WTC11 (cell line): ENCODE measurements at regions not wholly inside any gene's neighbourhood (a gene's known extent, or its start where the extent isn't known, plus 50 kb on each side); places are given as distances from the start of the nearest gene placed in this dataset.

Source experiments
- ATAC-seq: fragments of 200-7000 bp; cut with Tn5 transposase; 2 replicates; pipeline ENCODE4 v1.10.0; 2021; ENCODE audit warnings: mild to moderate bottlenecking, moderate library complexity
- CTCF ChIA-PET: fragments of 300-600 bp; sonication (Branson Sonifier 250); formaldehyde crosslinking; loops from one replicate; lab custom pipeline; 2021; ENCODE audit warnings: antibody characterized with exemption; lab: Charles Lee
- POLR2A ChIA-PET: fragments of 350-600 bp; sonication (Branson Sonifier 250); formaldehyde crosslinking; loops from one replicate; lab custom pipeline; 2021; ENCODE audit warnings: antibody characterized with exemption; lab: Charles Lee
- DNase-seq: peaks from one replicate; pipeline ENCODE4 v3.0.0; 2021; ENCODE audit warnings: low spot score
- H3K27ac Mint-ChIP-seq: 2 replicates; pipeline ENCODE4 v1.8.0; 2021; ENCODE audit warnings: mixed read lengths
- H3K27me3 Mint-ChIP-seq: 2 replicates; pipeline ENCODE4 v1.8.0; 2021; ENCODE audit warnings: low read depth, mild to moderate bottlenecking, moderate library complexity, mixed read lengths
- H3K36me3 Mint-ChIP-seq: 2 replicates; pipeline ENCODE4 v1.8.0; 2021; ENCODE audit warnings: mixed read lengths
- H3K4me1 Mint-ChIP-seq: 2 replicates; pipeline ENCODE4 v1.8.0; 2022; ENCODE audit warnings: mixed read lengths
- H3K4me3 Mint-ChIP-seq: 2 replicates; pipeline ENCODE4 v1.8.0; 2021; ENCODE audit warnings: mild to moderate bottlenecking, moderate library complexity, mixed read lengths
- H3K9me3 Mint-ChIP-seq: 2 replicates; pipeline ENCODE4 v1.8.0; 2021; ENCODE audit warnings: mixed read lengths
- ATF2 ChIP-seq: sonication (generic); formaldehyde crosslinking; IDR thresholded peaks from 2 replicates; pipeline ENCODE4 v1.8.1; 2022; ENCODE audit warnings: low read depth, missing genetic modification reagents, borderline replicate concordance
- ATF6 ChIP-seq: sonication (generic); formaldehyde crosslinking; IDR thresholded peaks from 2 replicates; pipeline ENCODE4 v1.8.1; 2023; ENCODE audit warnings: mild to moderate bottlenecking, missing genetic modification reagents
- NFATC4 ChIP-seq: fragments of 250-450 bp; sonication (Bioruptor Pico); IDR thresholded peaks from 2 replicates; pipeline ENCODE4 v1.9.0; 2021; ENCODE audit warnings: mild to moderate bottlenecking
- NFYB ChIP-seq: sonication (generic); formaldehyde crosslinking; conservative IDR thresholded peaks from 2 replicates; pipeline ENCODE4 v1.8.0; 2022; ENCODE audit warnings: low read depth, missing genetic modification reagents
- NR1H2 ChIP-seq: sonication (generic); formaldehyde crosslinking; IDR thresholded peaks from 2 replicates; pipeline ENCODE4 v1.9.0; 2021; ENCODE audit warnings: mild to moderate bottlenecking, moderate library complexity, missing genetic modification reagents
- NR2C2 ChIP-seq: sonication (generic); formaldehyde crosslinking; IDR thresholded peaks from 2 replicates; pipeline ENCODE4 v1.8.0; 2022; ENCODE audit warnings: mild to moderate bottlenecking, missing genetic modification reagents
- PRRX2 ChIP-seq: fragments of 250-450 bp; sonication (Bioruptor Pico); IDR thresholded peaks from 2 replicates; pipeline ENCODE4 v1.8.0; 2021; ENCODE audit warnings: mild to moderate bottlenecking
- TCF7 ChIP-seq: sonication (generic); formaldehyde crosslinking; IDR thresholded peaks from 2 replicates; pipeline ENCODE4 v1.8.0; 2022; ENCODE audit warnings: mild to moderate bottlenecking, low read depth, missing genetic modification reagents, moderate library complexity
- TP53 ChIP-seq: sonication (generic); formaldehyde crosslinking; IDR thresholded peaks from 2 replicates; pipeline ENCODE4 v1.8.1; 2023; ENCODE audit warnings: mild to moderate bottlenecking, missing genetic modification reagents
- ZNF281 ChIP-seq: sonication (generic); formaldehyde crosslinking; IDR thresholded peaks from 2 replicates; pipeline ENCODE4 v1.8.0; 2023; ENCODE audit warnings: mild to moderate bottlenecking, missing genetic modification reagents
- ZNF532 ChIP-seq: fragments of 250-450 bp; sonication (Bioruptor Pico); IDR thresholded peaks from 2 replicates; pipeline ENCODE4 v1.9.0; 2021; ENCODE audit warnings: mild to moderate bottlenecking, borderline replicate concordance
- ZNF671 ChIP-seq: fragments of 250-450 bp; sonication (Bioruptor Pico); IDR thresholded peaks from 2 replicates; pipeline ENCODE4 v1.8.0; 2021; ENCODE audit warnings: mild to moderate bottlenecking
- TF ChIP-seq, protein P1 (sequence below): sonication (generic); formaldehyde crosslinking; IDR thresholded peaks from 2 replicates; pipeline ENCODE4 v1.8.1; 2022; ENCODE audit warnings: missing genetic modification reagents, borderline replicate concordance
- TF ChIP-seq, protein P2 (sequence below): sonication (generic); formaldehyde crosslinking; IDR thresholded peaks from 2 replicates; pipeline ENCODE4 v1.8.0; 2022; ENCODE audit warnings: missing genetic modification reagents
- TF ChIP-seq, protein P3 (sequence below): sonication (generic); formaldehyde crosslinking; IDR thresholded peaks from 2 replicates; pipeline ENCODE4 v1.8.0; 2022; ENCODE audit warnings: mild to moderate bottlenecking, missing genetic modification reagents
- TF ChIP-seq, protein P4 (sequence below): fragments of 250-450 bp; sonication (Bioruptor Pico); IDR thresholded peaks from 2 replicates; pipeline ENCODE4 v2.1.2; 2022; ENCODE audit warnings: mild to moderate bottlenecking, moderate library complexity
- TF ChIP-seq, protein P5 (sequence below): sonication (generic); formaldehyde crosslinking; IDR thresholded peaks from 2 replicates; pipeline ENCODE4 v1.8.1; 2022; ENCODE audit warnings: low read depth, mild to moderate bottlenecking, moderate library complexity, missing genetic modification reagents, borderline replicate concordance

- no peaks in the 10 kb centered on the region for H3K36me3 Mint-ChIP-seq
- no peaks in the 10 kb centered on the region for H3K9me3 Mint-ChIP-seq
- H3K27ac Mint-ChIP-seq: no peak overlapping the region
- H3K4me1 Mint-ChIP-seq: peaks cover 20% of the 10 kb centered on the region
- H3K4me3 Mint-ChIP-seq: no peak overlapping the region
- POLR2A ChIA-PET: no interaction called here
- H3K27me3 Mint-ChIP-seq: no peaks in the 10 kb centered on the region
- CTCF ChIA-PET: no interaction called here
- no peak for DNase-seq
- ATAC-seq: no peak
- TF ChIP-seq NR1H2: no peak
- TF ChIP-seq NFATC4 (CRISPR knock-in tag): no peak
- no peak for TF ChIP-seq ZNF671
- no peak for TF ChIP-seq ATF6 (CRISPR knock-in tag)
- TF ChIP-seq ZNF532 (CRISPR knock-in tag): no peak
- TF ChIP-seq, protein P1, sequence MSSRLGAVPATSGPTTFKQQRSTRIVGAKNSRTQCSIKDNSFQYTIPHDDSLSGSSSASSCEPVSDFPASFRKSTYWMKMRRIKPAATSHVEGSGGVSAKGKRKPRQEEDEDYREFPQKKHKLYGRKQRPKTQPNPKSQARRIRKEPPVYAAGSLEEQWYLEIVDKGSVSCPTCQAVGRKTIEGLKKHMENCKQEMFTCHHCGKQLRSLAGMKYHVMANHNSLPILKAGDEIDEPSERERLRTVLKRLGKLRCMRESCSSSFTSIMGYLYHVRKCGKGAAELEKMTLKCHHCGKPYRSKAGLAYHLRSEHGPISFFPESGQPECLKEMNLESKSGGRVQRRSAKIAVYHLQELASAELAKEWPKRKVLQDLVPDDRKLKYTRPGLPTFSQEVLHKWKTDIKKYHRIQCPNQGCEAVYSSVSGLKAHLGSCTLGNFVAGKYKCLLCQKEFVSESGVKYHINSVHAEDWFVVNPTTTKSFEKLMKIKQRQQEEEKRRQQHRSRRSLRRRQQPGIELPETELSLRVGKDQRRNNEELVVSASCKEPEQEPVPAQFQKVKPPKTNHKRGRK (CRISPR knock-in tag): no peak
- TF ChIP-seq, protein P2, sequence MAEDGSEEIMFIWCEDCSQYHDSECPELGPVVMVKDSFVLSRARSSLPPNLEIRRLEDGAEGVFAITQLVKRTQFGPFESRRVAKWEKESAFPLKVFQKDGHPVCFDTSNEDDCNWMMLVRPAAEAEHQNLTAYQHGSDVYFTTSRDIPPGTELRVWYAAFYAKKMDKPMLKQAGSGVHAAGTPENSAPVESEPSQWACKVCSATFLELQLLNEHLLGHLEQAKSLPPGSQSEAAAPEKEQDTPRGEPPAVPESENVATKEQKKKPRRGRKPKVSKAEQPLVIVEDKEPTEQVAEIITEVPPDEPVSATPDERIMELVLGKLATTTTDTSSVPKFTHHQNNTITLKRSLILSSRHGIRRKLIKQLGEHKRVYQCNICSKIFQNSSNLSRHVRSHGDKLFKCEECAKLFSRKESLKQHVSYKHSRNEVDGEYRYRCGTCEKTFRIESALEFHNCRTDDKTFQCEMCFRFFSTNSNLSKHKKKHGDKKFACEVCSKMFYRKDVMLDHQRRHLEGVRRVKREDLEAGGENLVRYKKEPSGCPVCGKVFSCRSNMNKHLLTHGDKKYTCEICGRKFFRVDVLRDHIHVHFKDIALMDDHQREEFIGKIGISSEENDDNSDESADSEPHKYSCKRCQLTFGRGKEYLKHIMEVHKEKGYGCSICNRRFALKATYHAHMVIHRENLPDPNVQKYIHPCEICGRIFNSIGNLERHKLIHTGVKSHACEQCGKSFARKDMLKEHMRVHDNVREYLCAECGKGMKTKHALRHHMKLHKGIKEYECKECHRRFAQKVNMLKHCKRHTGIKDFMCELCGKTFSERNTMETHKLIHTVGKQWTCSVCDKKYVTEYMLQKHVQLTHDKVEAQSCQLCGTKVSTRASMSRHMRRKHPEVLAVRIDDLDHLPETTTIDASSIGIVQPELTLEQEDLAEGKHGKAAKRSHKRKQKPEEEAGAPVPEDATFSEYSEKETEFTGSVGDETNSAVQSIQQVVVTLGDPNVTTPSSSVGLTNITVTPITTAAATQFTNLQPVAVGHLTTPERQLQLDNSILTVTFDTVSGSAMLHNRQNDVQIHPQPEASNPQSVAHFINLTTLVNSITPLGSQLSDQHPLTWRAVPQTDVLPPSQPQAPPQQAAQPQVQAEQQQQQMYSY (CRISPR knock-in tag): no peak
- TF ChIP-seq ZNF281: no peak
- TF ChIP-seq TCF7: no peak
- TF ChIP-seq NFYB (CRISPR knock-in tag): no peak
- TF ChIP-seq ATF2 (CRISPR knock-in tag): no peak
- TF ChIP-seq, protein P3, sequence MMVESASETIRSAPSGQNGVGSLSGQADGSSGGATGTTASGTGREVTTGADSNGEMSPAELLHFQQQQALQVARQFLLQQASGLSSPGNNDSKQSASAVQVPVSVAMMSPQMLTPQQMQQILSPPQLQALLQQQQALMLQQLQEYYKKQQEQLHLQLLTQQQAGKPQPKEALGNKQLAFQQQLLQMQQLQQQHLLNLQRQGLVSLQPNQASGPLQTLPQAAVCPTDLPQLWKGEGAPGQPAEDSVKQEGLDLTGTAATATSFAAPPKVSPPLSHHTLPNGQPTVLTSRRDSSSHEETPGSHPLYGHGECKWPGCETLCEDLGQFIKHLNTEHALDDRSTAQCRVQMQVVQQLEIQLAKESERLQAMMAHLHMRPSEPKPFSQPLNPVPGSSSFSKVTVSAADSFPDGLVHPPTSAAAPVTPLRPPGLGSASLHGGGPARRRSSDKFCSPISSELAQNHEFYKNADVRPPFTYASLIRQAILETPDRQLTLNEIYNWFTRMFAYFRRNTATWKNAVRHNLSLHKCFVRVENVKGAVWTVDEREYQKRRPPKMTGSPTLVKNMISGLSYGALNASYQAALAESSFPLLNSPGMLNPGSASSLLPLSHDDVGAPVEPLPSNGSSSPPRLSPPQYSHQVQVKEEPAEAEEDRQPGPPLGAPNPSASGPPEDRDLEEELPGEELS (CRISPR knock-in tag): no peak
- TF ChIP-seq, protein P4, sequence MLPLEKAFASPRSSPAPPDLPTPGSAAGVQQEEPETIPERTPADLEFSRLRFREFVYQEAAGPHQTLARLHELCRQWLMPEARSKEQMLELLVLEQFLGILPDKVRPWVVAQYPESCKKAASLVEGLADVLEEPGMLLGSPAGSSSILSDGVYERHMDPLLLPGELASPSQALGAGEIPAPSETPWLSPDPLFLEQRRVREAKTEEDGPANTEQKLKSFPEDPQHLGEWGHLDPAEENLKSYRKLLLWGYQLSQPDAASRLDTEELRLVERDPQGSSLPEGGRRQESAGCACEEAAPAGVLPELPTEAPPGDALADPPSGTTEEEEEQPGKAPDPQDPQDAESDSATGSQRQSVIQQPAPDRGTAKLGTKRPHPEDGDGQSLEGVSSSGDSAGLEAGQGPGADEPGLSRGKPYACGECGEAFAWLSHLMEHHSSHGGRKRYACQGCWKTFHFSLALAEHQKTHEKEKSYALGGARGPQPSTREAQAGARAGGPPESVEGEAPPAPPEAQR (CRISPR knock-in tag): no peak
- TF ChIP-seq PRRX2: no peak
- TF ChIP-seq, protein P5, sequence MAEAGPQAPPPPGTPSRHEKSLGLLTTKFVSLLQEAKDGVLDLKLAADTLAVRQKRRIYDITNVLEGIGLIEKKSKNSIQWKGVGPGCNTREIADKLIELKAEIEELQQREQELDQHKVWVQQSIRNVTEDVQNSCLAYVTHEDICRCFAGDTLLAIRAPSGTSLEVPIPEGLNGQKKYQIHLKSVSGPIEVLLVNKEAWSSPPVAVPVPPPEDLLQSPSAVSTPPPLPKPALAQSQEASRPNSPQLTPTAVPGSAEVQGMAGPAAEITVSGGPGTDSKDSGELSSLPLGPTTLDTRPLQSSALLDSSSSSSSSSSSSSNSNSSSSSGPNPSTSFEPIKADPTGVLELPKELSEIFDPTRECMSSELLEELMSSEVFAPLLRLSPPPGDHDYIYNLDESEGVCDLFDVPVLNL (CRISPR knock-in tag): no peak
- TF ChIP-seq TP53 (CRISPR knock-in tag): no peak
- no peak for TF ChIP-seq NR2C2 (CRISPR knock-in tag)
Observed at GRCh38 chr5:38093855-38094254, 164.5 kb upstream of the EGFLAM start.
